HEK293 (cell line): ENCODE measurements at regions not wholly inside any gene's neighbourhood (a gene's known extent, or its start where the extent isn't known, plus 50 kb on each side); places are given as distances from the start of the nearest gene placed in this dataset.

Experiments
- CTCF ChIA-PET: fragments of 350-600 bp; formaldehyde crosslinking; extraction: SDS; loops from one replicate; lab custom pipeline; 2021; ENCODE audit warnings: antibody characterized with exemption; lab: Yijun Ruan, JAX
- POLR2A ChIA-PET: fragments of 300-600 bp; formaldehyde crosslinking; extraction: SDS; loops from one replicate; lab custom pipeline; 2020; ENCODE audit warnings: antibody characterized with exemption, inconsistent platforms; lab: Yijun Ruan, JAX
- H3K27ac ChIP-seq: fragments of 200-500 bp; sonication (Bioruptor generic); 2 replicates; pipeline ENCODE4 v1.5.1; 2014; ENCODE audit warnings: low read depth, low read length, control low read depth, inconsistent platforms; ENCODE audit errors: extremely low read depth
- H3K36me3 ChIP-seq, 2 experiments: fragments of 200-500 bp in 1 of 2; sonication (Bioruptor generic) in 1 of 2; 1 replicate in 1 of 2; 2 replicates in 1 of 2; pipeline ENCODE4 v1.5.1; 2014 to 2017; ENCODE audit warnings: inconsistent platforms in 2 of 2, low read length in 2 of 2; ENCODE audit not compliant: control insufficient read depth in 2 of 2, insufficient read depth in 1 of 2
- H3K4me1 ChIP-seq: fragments of 200-500 bp; sonication (Bioruptor generic); 2 replicates; pipeline ENCODE4 v1.5.1; 2014; ENCODE audit warnings: mild to moderate bottlenecking, low read length, inconsistent platforms; ENCODE audit not compliant: control insufficient read depth, insufficient read depth
- H3K4me3 ChIP-seq: 2 replicates; pipeline ENCODE4 v1.5.1; 2011; ENCODE audit warnings: low read depth, mild to moderate bottlenecking, control low read depth, low read length, moderate library complexity
- H3K9me3 ChIP-seq: fragments of 200-500 bp; sonication (Bioruptor generic); 2 replicates; pipeline ENCODE4 v1.5.1; 2014; ENCODE audit warnings: low read depth, low read length, inconsistent platforms; ENCODE audit not compliant: control insufficient read depth, insufficient read depth
- ATF2 ChIP-seq: fragments of 450-650 bp; formaldehyde crosslinking; IDR thresholded peaks from 2 replicates; pipeline ENCODE4 v1.5.1; 2016; ENCODE audit warnings: missing biosample characterization, missing genetic modification characterization, low read depth
- KLF1 ChIP-seq: fragments of 450-650 bp; formaldehyde crosslinking; IDR thresholded peaks from 2 replicates; pipeline ENCODE4 v1.5.1; 2016; ENCODE audit warnings: missing biosample characterization, missing genetic modification characterization
- MEIS1 ChIP-seq: sonication (generic); formaldehyde crosslinking; IDR thresholded peaks from 2 replicates; pipeline ENCODE4 v1.8.1; 2022; ENCODE audit warnings: missing genetic modification reagents, mild to moderate bottlenecking, borderline replicate concordance
- MZF1 ChIP-seq: fragments of 450-650 bp; formaldehyde crosslinking; IDR thresholded peaks from 2 replicates; pipeline ENCODE4 v1.5.1; 2017; ENCODE audit warnings: missing biosample characterization, missing genetic modification characterization, borderline replicate concordance
- PRDM4 ChIP-seq: fragments of 450-650 bp; formaldehyde crosslinking; IDR thresholded peaks from 2 replicates; pipeline ENCODE4 v1.5.1; 2017; ENCODE audit warnings: missing biosample characterization, missing genetic modification characterization
- ZFP37 ChIP-seq: fragments of 450-650 bp; formaldehyde crosslinking; IDR thresholded peaks from 2 replicates; pipeline ENCODE4 v1.5.1; 2016; ENCODE audit warnings: missing biosample characterization, missing genetic modification characterization
- ZNF169 ChIP-seq: fragments of 450-650 bp; formaldehyde crosslinking; IDR thresholded peaks from 2 replicates; pipeline ENCODE4 v1.5.1; 2016; ENCODE audit warnings: missing biosample characterization, missing genetic modification characterization
- ZNF2 ChIP-seq: fragments of 450-650 bp; formaldehyde crosslinking; IDR thresholded peaks from 2 replicates; pipeline ENCODE4 v1.5.1; 2016; ENCODE audit warnings: missing biosample characterization, missing genetic modification characterization
- ZNF274 ChIP-seq, 2 experiments: fragments of 200-500 bp in 1 of 2; fragments of 450-650 bp in 1 of 2; sonication (Bioruptor generic) in 1 of 2; formaldehyde crosslinking in 1 of 2; IDR thresholded peaks; 2 replicates each; pipeline versions ENCODE4 v1.5.1 to v1.6.1; 2014 to 2016; ENCODE audit warnings: borderline replicate concordance in 1 of 2, inconsistent platforms in 1 of 2, low read length in 1 of 2, missing biosample characterization in 1 of 2, missing genetic modification characterization in 1 of 2
- ZNF391 ChIP-seq: fragments of 450-650 bp; formaldehyde crosslinking; IDR thresholded peaks from 2 replicates; pipeline ENCODE4 v1.5.1; 2016; ENCODE audit warnings: low read depth, missing biosample characterization, missing genetic modification characterization, borderline replicate concordance
- ZNF394 ChIP-seq: fragments of 450-650 bp; formaldehyde crosslinking; IDR thresholded peaks from 2 replicates; pipeline ENCODE4 v1.5.1; 2016; ENCODE audit warnings: missing biosample characterization, missing genetic modification characterization, mild to moderate bottlenecking, moderate library complexity, borderline replicate concordance
- ZNF416 ChIP-seq: fragments of 450-650 bp; formaldehyde crosslinking; IDR thresholded peaks from 2 replicates; pipeline ENCODE4 v1.5.1; 2016; ENCODE audit warnings: missing biosample characterization, missing genetic modification characterization
- ZNF580 ChIP-seq: fragments of 450-650 bp; formaldehyde crosslinking; IDR thresholded peaks from 2 replicates; pipeline ENCODE4 v1.5.1; 2016; ENCODE audit warnings: missing biosample characterization, missing genetic modification characterization
- TF ChIP-seq, protein P1 (sequence below): fragments of 450-650 bp; formaldehyde crosslinking; IDR thresholded peaks from 2 replicates; pipeline ENCODE4 v1.5.1; 2016; ENCODE audit warnings: missing biosample characterization, missing genetic modification characterization
- TF ChIP-seq, protein P2 (sequence below): fragments of 450-650 bp; formaldehyde crosslinking; IDR thresholded peaks from 2 replicates; pipeline ENCODE4 v1.5.1; 2016; ENCODE audit warnings: missing biosample characterization, missing genetic modification characterization, borderline replicate concordance

DNA sequence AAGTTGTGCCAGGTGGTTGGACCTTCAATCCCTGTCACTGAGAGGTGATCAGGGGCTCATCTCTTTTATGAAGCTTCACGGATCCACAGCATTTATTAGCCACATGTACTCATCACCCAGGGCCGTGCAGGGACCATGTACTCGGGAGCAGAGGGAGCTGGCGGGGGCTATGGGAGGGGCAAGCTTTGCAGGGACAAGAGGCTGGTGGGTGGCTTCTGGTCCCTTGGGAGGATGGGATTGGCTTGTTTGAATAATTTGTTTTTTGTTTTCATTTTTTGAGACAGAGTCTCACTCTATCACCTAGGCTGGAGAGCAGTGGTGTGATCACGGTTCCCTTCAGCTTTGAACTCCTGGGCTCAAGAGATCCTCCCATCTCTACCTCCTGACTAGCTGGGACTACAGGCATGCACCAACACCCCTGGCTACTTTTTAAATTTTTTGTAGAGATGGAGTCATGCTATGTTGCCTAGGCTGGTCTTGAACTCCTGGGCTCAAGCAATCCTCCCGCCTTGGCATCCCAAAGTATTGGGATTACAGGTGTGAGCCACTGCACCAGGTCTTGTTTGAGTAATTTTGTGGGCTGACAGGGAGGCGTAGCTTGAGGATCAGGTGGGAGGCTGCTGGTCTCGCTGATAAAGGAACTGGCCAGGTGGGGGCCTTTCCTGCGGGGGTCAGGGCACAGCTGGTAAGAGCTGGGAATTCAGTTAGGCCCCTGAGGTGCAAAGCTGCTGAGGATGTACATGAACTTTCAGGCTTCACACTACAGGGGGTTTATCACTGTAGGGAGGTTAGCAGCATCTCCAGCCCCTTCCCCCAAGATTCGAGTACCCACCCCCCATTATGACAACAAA lies 308.0 kb upstream of the C1orf174 start (continued):
- TF ChIP-seq ZNF274 (IDR thresholded peaks at IDR 0.05; ENCODE audit: low read length), result no peak
- TF ChIP-seq ZNF274 (tag by site-specific recombination; IDR thresholded peaks at IDR 0.05; ENCODE audit: borderline replicate concordance), result no peak
- TF ChIP-seq, all 188 proteins: peak for 0

GRCh38 chr1:4210043-4210442 lies 310.0 kb upstream of the C1orf174 start:
- no peaks in the 10 kb centered on the region for H3K36me3 ChIP-seq
- no peaks in the 10 kb centered on the region for H3K9me3 ChIP-seq
- TF ChIP-seq ZNF580 (tag by site-specific recombination) (no peak), ZNF2 (tag by site-specific recombination) (no peak)
- TF ChIP-seq, protein P1, sequence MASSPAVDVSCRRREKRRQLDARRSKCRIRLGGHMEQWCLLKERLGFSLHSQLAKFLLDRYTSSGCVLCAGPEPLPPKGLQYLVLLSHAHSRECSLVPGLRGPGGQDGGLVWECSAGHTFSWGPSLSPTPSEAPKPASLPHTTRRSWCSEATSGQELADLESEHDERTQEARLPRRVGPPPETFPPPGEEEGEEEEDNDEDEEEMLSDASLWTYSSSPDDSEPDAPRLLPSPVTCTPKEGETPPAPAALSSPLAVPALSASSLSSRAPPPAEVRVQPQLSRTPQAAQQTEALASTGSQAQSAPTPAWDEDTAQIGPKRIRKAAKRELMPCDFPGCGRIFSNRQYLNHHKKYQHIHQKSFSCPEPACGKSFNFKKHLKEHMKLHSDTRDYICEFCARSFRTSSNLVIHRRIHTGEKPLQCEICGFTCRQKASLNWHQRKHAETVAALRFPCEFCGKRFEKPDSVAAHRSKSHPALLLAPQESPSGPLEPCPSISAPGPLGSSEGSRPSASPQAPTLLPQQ (tag by site-specific recombination), result no peak
- ChIA-PET CTCF (no interaction called here), POLR2A (no interaction called here)
- H3K4me3 ChIP-seq, result no peak overlapping the region
- H3K27ac ChIP-seq, result no peak overlapping the region
- no peaks in the 10 kb centered on the region for H3K4me1 ChIP-seq

DNA sequence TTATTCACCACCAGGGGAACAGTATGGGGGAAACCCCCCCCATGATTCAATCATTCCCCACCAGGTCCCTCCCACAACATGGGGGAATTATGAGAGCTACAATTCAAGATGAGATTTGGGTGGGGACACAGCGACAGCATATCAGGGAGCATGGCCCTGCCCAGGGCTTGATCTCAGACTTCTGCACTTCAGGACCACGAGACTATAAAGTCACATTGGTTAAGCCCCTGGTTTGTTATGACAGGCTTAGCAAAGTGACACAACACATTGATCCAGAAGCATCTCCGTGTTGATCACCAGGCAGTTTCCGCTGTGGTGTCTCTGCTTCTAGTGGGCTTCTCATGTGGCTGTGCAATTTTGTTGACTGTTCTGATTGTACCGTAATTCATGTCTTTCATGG lies 312.7 kb upstream of the C1orf174 start:
- TF ChIP-seq ZNF394 (tag by site-specific recombination) (no peak), MEIS1 (CRISPR knock-in tag) (no peak)
- Histone ChIP-seq H3K4me3 (no peak overlapping the region), H3K9me3 (no peaks in the 10 kb centered on the region), H3K4me1 (no peaks in the 10 kb centered on the region), H3K36me3 (no peaks in the 10 kb centered on the region), H3K27ac (no peak overlapping the region)
- ChIA-PET POLR2A (no interaction called here), CTCF (no interaction called here)

DNA sequence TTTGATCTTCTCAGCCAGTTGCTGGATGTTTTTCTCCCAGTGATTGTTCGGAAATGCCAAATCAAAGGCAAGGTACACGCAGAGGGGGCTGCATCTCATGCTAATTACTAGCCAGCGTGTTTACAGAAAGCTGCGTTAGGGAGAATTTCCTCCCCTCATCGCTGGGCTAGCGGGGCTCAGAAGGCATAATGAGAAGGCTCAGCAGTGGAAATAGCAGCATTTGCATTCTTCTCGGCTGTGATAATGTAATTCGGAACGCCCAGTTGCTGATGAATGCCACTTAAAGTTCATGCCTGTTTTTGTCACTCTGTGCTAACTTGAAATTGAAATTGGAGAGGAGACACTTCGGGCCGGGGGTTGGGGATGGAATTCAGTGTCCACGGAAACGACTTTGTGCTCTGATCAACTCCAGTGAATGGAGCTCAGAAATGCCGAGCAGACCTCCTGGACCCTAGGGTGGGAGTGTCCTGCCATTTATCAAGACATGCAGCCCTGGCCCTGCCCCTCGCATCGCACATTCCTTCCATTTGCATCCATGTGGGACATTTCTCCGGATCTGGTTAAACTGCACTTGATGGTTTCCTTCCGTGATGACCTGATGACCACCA lies 313.4 kb upstream of the C1orf174 start:
- no peak overlapping the region for H3K4me3 ChIP-seq
- no peaks in the 10 kb centered on the region for H3K9me3 ChIP-seq
- POLR2A ChIA-PET, result no interaction called here
- no peak overlapping the region for H3K27ac ChIP-seq
- no peaks in the 10 kb centered on the region for H3K4me1 ChIP-seq
- CTCF ChIA-PET, result no interaction called here
- H3K36me3 ChIP-seq, result no peaks in the 10 kb centered on the region
- no peak for TF ChIP-seq ZNF169 (tag by site-specific recombination)
- TF ChIP-seq KLF1 (tag by site-specific recombination), result no peak
- TF ChIP-seq ZFP37 (tag by site-specific recombination), result no peak
- TF ChIP-seq, protein P2, sequence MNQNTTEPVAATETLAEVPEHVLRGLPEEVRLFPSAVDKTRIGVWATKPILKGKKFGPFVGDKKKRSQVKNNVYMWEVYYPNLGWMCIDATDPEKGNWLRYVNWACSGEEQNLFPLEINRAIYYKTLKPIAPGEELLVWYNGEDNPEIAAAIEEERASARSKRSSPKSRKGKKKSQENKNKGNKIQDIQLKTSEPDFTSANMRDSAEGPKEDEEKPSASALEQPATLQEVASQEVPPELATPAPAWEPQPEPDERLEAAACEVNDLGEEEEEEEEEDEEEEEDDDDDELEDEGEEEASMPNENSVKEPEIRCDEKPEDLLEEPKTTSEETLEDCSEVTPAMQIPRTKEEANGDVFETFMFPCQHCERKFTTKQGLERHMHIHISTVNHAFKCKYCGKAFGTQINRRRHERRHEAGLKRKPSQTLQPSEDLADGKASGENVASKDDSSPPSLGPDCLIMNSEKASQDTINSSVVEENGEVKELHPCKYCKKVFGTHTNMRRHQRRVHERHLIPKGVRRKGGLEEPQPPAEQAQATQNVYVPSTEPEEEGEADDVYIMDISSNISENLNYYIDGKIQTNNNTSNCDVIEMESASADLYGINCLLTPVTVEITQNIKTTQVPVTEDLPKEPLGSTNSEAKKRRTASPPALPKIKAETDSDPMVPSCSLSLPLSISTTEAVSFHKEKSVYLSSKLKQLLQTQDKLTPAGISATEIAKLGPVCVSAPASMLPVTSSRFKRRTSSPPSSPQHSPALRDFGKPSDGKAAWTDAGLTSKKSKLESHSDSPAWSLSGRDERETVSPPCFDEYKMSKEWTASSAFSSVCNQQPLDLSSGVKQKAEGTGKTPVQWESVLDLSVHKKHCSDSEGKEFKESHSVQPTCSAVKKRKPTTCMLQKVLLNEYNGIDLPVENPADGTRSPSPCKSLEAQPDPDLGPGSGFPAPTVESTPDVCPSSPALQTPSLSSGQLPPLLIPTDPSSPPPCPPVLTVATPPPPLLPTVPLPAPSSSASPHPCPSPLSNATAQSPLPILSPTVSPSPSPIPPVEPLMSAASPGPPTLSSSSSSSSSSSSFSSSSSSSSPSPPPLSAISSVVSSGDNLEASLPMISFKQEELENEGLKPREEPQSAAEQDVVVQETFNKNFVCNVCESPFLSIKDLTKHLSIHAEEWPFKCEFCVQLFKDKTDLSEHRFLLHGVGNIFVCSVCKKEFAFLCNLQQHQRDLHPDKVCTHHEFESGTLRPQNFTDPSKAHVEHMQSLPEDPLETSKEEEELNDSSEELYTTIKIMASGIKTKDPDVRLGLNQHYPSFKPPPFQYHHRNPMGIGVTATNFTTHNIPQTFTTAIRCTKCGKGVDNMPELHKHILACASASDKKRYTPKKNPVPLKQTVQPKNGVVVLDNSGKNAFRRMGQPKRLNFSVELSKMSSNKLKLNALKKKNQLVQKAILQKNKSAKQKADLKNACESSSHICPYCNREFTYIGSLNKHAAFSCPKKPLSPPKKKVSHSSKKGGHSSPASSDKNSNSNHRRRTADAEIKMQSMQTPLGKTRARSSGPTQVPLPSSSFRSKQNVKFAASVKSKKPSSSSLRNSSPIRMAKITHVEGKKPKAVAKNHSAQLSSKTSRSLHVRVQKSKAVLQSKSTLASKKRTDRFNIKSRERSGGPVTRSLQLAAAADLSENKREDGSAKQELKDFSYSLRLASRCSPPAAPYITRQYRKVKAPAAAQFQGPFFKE, result no peak
- no peak for TF ChIP-seq MZF1 (tag by site-specific recombination)
- no peak for TF ChIP-seq ATF2 (tag by site-specific recombination)
- TF ChIP-seq PRDM4 (tag by site-specific recombination), result no peak
- no peak for TF ChIP-seq ZNF416 (tag by site-specific recombination)
- TF ChIP-seq ZNF391, result no peak
